ENCODE measurements at regions not wholly inside any gene's neighbourhood (a gene's known extent, or its start where the extent isn't known, plus 50 kb on each side); places are given as distances from the start of the nearest gene placed in this dataset.

DNA sequence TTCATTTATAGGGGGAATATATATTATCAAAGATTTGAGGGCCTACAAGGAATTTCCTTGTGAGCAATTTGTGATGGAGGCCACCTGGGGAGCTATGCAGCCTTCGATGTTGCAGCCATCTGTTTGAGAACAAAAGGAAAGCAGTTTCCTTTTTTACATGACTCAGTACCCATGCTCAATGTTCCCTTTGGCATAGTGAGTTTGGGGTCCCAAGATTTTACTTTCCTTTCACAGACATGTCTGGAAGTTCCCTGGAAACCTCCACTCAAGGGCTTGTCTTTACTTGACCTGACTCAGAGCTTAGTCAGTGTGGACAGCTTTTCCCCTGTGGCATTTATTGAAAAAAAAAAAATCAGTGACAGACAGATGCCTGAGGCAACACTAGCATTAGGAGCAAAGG is 73.5 kb upstream of the VIPR2 start:
- no peak for TF ChIP-seq FOXM1 (IDR thresholded peaks at IDR 0.05; ENCODE audit: borderline replicate concordance)
- no peak for TF ChIP-seq TARDBP (IDR thresholded peaks at IDR 0.05)
- TF ChIP-seq ELF4 (IDR thresholded peaks at IDR 0.05) = no peak
- TF ChIP-seq SUZ12 (IDR thresholded peaks at IDR 0.05) = no peak
- TF ChIP-seq FOXK2 (IDR thresholded peaks at IDR 0.05) = no peak
- TF ChIP-seq HDGF (IDR thresholded peaks at IDR 0.05; ENCODE audit: borderline replicate concordance) = no peak
- TF ChIP-seq SP1 (IDR thresholded peaks at IDR 0.05) = no peak
- TF ChIP-seq BHLHE40 (IDR thresholded peaks at IDR 0.05; ENCODE audit: borderline replicate concordance) = no peak

All from HEK293T (cell line).